ENCODE measurements at regions not wholly inside any gene's neighbourhood (a gene's known extent, or its start where the extent isn't known, plus 50 kb on each side); places are given as distances from the start of the nearest gene placed in this dataset.

- no peak for ATAC-seq
- POLR2A ChIA-PET: no interaction called here
Measured at GRCh38 chr16:61050547-61050946, 985.7 kb downstream of the CDH8 start.

GRCh38 chr16:61045931-61046330, 990.3 kb downstream of the CDH8 start:
- ChIA-PET POLR2A (no interaction called here), CTCF (no interaction called here)
- no peaks in the 10 kb centered on the region for H3K27me3 ChIP-seq (ENCODE audit: control insufficient read depth, insufficient read depth, low read length)
- no peak overlapping the region for H3K27ac ChIP-seq (ENCODE audit: low read length)
- in situ Hi-C loops (cut with HindIII; ENCODE audit: low pct_unique_long_range_greater_than_20kb, low sequenced_read_pairs): no loop called here
- intact Hi-C loops (cut with micrococcal nuclease; ENCODE audit: unreplicated experiment): no loop called here
- no peak for DNase-seq (ENCODE audit: low read depth, low spot score)
- no peak for ATAC-seq
- H3K4me1 ChIP-seq (ENCODE audit: control insufficient read depth, insufficient read depth, low read length): no peaks in the 10 kb centered on the region
- H3K36me3 ChIP-seq (ENCODE audit: control insufficient read depth, insufficient read depth, low read length): no peaks in the 10 kb centered on the region
- no peaks in the 10 kb centered on the region for H3K9me3 ChIP-seq (ENCODE audit: control insufficient read depth, insufficient read depth, low read depth, low read length)
- H3K4me3 ChIP-seq (ENCODE audit: low read depth in 2 of 2, low read length in 2 of 2): no peak overlapping the region
- no peak for TF ChIP-seq SIN3A (IDR thresholded peaks at IDR 0.05; ENCODE audit: borderline replicate concordance, insufficient read depth, low read depth, low read length)
- TF ChIP-seq, protein P1, sequence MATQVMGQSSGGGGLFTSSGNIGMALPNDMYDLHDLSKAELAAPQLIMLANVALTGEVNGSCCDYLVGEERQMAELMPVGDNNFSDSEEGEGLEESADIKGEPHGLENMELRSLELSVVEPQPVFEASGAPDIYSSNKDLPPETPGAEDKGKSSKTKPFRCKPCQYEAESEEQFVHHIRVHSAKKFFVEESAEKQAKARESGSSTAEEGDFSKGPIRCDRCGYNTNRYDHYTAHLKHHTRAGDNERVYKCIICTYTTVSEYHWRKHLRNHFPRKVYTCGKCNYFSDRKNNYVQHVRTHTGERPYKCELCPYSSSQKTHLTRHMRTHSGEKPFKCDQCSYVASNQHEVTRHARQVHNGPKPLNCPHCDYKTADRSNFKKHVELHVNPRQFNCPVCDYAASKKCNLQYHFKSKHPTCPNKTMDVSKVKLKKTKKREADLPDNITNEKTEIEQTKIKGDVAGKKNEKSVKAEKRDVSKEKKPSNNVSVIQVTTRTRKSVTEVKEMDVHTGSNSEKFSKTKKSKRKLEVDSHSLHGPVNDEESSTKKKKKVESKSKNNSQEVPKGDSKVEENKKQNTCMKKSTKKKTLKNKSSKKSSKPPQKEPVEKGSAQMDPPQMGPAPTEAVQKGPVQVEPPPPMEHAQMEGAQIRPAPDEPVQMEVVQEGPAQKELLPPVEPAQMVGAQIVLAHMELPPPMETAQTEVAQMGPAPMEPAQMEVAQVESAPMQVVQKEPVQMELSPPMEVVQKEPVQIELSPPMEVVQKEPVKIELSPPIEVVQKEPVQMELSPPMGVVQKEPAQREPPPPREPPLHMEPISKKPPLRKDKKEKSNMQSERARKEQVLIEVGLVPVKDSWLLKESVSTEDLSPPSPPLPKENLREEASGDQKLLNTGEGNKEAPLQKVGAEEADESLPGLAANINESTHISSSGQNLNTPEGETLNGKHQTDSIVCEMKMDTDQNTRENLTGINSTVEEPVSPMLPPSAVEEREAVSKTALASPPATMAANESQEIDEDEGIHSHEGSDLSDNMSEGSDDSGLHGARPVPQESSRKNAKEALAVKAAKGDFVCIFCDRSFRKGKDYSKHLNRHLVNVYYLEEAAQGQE (IDR thresholded peaks at IDR 0.05; ENCODE audit: insufficient read depth in 1 of 2, low read depth in 2 of 2, low read length in 1 of 2): no peak
- TF ChIP-seq, protein P2, sequence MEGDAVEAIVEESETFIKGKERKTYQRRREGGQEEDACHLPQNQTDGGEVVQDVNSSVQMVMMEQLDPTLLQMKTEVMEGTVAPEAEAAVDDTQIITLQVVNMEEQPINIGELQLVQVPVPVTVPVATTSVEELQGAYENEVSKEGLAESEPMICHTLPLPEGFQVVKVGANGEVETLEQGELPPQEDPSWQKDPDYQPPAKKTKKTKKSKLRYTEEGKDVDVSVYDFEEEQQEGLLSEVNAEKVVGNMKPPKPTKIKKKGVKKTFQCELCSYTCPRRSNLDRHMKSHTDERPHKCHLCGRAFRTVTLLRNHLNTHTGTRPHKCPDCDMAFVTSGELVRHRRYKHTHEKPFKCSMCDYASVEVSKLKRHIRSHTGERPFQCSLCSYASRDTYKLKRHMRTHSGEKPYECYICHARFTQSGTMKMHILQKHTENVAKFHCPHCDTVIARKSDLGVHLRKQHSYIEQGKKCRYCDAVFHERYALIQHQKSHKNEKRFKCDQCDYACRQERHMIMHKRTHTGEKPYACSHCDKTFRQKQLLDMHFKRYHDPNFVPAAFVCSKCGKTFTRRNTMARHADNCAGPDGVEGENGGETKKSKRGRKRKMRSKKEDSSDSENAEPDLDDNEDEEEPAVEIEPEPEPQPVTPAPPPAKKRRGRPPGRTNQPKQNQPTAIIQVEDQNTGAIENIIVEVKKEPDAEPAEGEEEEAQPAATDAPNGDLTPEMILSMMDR (IDR thresholded peaks at IDR 0.05): no peak
- TF ChIP-seq POLR2AphosphoS5 (IDR thresholded peaks at IDR 0.05; ENCODE audit: low read depth, low read length): no peak
- TF ChIP-seq TCF7L2 (IDR thresholded peaks at IDR 0.05; ENCODE audit: low read depth, low read length): no peak
- no TSS peak for BruUV-seq (replicated peaks)

More at GRCh38 chr16:61050547-61050946, 985.7 kb downstream of the CDH8 start:
- Histone ChIP-seq H3K4me1 (ENCODE audit: control insufficient read depth, insufficient read depth, low read length) (no peaks in the 10 kb centered on the region), H3K27me3 (ENCODE audit: control insufficient read depth, insufficient read depth, low read length) (no peaks in the 10 kb centered on the region), H3K9me3 (ENCODE audit: control insufficient read depth, insufficient read depth, low read depth, low read length) (no peaks in the 10 kb centered on the region), H3K4me3 (ENCODE audit: low read depth in 2 of 2, low read length in 2 of 2) (no peak overlapping the region), H3K27ac (ENCODE audit: low read length) (no peak overlapping the region), H3K36me3 (ENCODE audit: control insufficient read depth, insufficient read depth, low read length) (no peaks in the 10 kb centered on the region)
- in situ Hi-C loops (cut with HindIII; ENCODE audit: low pct_unique_long_range_greater_than_20kb, low sequenced_read_pairs): no loop called here
- CTCF ChIA-PET: no interaction called here
- intact Hi-C loops (cut with micrococcal nuclease; ENCODE audit: unreplicated experiment): no loop called here
- BruUV-seq (replicated peaks): no TSS peak
- TF ChIP-seq POLR2AphosphoS5 (IDR thresholded peaks at IDR 0.05; ENCODE audit: low read depth, low read length): no peak
- TF ChIP-seq, protein P2 (IDR thresholded peaks at IDR 0.05): no peak
- TF ChIP-seq TCF7L2 (IDR thresholded peaks at IDR 0.05; ENCODE audit: low read depth, low read length): no peak
- TF ChIP-seq, protein P1 (IDR thresholded peaks at IDR 0.05; ENCODE audit: insufficient read depth in 1 of 2, low read depth in 2 of 2, low read length in 1 of 2): no peak
- no peak for TF ChIP-seq SIN3A (IDR thresholded peaks at IDR 0.05; ENCODE audit: borderline replicate concordance, insufficient read depth, low read depth, low read length)
- no peak for DNase-seq (ENCODE audit: low read depth, low spot score)

Data from Panc1 (cell line).